Neural progenitor cell (in vitro differentiated cells): ENCODE measurements at regions not wholly inside any gene's neighbourhood (a gene's known extent, or its start where the extent isn't known, plus 50 kb on each side); places are given as distances from the start of the nearest gene placed in this dataset.

ENCODE experiments used
- CTCF ChIP-seq: fragments of 200-600 bp; sonication (generic); IDR thresholded peaks from 2 replicates; pipeline ENCODE4 v1.5.1; 2017; ENCODE audit warnings: antibody characterized with exemption, mild to moderate bottlenecking
- EZH2 ChIP-seq: fragments of 200-600 bp; sonication (generic); IDR thresholded peaks from 2 replicates; pipeline ENCODE4 v1.6.1; 2017; ENCODE audit warnings: antibody characterized with exemption, mild to moderate bottlenecking, moderate library complexity
- EZH2phosphoT487 ChIP-seq: fragments of 200-600 bp; sonication (generic); IDR thresholded peaks from 2 replicates; pipeline ENCODE4 v1.6.1; 2017; ENCODE audit warnings: antibody characterized with exemption

DNA sequence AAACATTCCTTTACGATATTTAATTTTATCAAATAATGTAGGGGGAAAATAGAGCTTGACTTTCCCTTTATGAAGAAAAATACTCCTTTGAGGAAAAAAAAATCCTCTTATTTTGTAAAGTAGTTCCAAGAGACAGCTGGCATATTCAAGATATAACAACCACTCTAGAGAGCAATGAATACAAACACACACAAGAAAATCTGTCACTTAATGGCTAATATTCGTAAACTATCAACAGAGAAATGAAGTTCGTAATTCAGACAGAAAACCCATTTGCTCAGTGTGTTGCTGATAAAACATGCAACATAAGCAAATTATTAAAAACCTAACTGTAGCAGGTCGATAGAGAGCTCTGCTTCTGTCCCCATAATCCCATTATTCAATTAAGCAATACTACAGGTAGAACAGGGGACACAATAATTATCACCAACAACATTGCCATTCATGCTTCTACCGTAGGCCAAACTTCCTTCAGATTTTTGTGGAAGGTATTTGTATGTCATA, 714.4 kb upstream of the MARCKS start:
- TF ChIP-seq CTCF (no peak), EZH2 (no peak), EZH2phosphoT487 (no peak)
